Bronchial epithelial cell (primary cell): ENCODE measurements at regions not wholly inside any gene's neighbourhood (a gene's known extent, or its start where the extent isn't known, plus 50 kb on each side); places are given as distances from the start of the nearest gene placed in this dataset.
A peak's percentile ranks its signal among the peaks of the same experiment; 100 is the strongest.
"Not testable (repeated sequence)": the region's sequence is repeated elsewhere in the genome, so short reads cannot be mapped to it uniquely, and the experiment has no call there.

Source experiments
- DNase-seq: peaks from one replicate; pipeline ENCODE4 v3.0.0-alpha.2; 2010; ENCODE audit warnings: low read depth
- FAIRE-seq: peaks from 2 replicates; lab custom pipeline; 2011; peaks lifted over from hg19 to GRCh38; lab: Jason Lieb, UNC
- H3K27me3 ChIP-seq: 2 replicates; pipeline ENCODE4 v1.5.1; 2011; ENCODE audit warnings: low read length; ENCODE audit not compliant: control insufficient read depth, insufficient read depth
- H3K36me3 ChIP-seq: 2 replicates; pipeline ENCODE4 v1.5.1; 2011; ENCODE audit warnings: low read length; ENCODE audit not compliant: control insufficient read depth, insufficient read depth
- H3K4me3 ChIP-seq: 2 replicates; pipeline ENCODE4 v1.5.1; 2011; ENCODE audit warnings: mild to moderate bottlenecking, low read depth, low read length, control low read depth
- TF ChIP-seq, protein P1 (sequence below): IDR thresholded peaks from 2 replicates; pipeline ENCODE4 v1.5.1; 2011; ENCODE audit warnings: mild to moderate bottlenecking, moderate library complexity, low read length, control low read depth, inconsistent platforms; ENCODE audit not compliant: insufficient read depth, severe bottlenecking

DNA sequence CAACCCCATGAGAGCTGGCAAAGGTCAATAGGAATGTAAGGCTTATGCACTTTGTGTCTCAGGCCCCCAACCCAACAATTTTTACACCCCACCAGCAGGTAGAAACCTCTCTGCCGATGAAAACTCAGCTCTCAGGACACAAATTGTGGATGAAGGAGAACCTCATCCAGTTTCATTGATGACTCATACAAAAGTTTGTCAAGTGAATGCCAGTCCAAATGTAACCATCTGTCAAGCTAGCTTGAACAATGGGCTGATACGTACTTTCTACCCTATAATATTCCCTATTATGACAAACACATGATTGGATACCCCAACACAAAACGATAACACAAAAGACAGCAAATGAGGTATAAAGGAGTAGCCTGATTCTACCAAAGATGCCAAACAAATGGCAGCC, 321.2 kb upstream of the TMEFF2 start:
- TF ChIP-seq, protein P1, sequence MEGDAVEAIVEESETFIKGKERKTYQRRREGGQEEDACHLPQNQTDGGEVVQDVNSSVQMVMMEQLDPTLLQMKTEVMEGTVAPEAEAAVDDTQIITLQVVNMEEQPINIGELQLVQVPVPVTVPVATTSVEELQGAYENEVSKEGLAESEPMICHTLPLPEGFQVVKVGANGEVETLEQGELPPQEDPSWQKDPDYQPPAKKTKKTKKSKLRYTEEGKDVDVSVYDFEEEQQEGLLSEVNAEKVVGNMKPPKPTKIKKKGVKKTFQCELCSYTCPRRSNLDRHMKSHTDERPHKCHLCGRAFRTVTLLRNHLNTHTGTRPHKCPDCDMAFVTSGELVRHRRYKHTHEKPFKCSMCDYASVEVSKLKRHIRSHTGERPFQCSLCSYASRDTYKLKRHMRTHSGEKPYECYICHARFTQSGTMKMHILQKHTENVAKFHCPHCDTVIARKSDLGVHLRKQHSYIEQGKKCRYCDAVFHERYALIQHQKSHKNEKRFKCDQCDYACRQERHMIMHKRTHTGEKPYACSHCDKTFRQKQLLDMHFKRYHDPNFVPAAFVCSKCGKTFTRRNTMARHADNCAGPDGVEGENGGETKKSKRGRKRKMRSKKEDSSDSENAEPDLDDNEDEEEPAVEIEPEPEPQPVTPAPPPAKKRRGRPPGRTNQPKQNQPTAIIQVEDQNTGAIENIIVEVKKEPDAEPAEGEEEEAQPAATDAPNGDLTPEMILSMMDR, result no peak
- Histone ChIP-seq H3K27me3 (no peaks in the 10 kb centered on the region), H3K4me3 (no peak overlapping the region), H3K36me3 (no peaks in the 10 kb centered on the region)
- FAIRE-seq, result no peak
- no peak for DNase-seq

DNA sequence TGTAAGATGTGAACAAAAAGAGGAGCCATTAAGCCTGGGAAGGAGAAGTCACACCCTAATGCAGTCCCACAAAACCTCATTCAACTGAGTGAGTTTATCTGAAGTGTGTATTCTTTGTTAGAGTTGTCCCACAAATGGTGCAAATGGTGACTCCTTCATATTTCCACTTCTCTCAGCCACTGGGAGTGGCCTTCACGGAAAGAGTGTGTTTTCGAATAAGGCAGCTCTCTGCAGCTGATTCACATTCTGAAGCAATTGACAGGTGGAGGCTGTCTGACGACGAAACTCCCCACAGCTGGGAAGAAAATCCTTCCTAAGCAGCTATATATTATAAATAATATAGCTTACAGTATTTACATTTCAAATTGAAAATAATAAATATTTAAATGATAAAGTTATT, 318.8 kb upstream of the TMEFF2 start:
- no peak for DNase-seq
- H3K36me3 ChIP-seq, result no peaks in the 10 kb centered on the region
- TF ChIP-seq, protein P1, result no peak
- FAIRE-seq, result no peak
- H3K4me3 ChIP-seq, result no peak overlapping the region
- H3K27me3 ChIP-seq, result no peaks in the 10 kb centered on the region

DNA sequence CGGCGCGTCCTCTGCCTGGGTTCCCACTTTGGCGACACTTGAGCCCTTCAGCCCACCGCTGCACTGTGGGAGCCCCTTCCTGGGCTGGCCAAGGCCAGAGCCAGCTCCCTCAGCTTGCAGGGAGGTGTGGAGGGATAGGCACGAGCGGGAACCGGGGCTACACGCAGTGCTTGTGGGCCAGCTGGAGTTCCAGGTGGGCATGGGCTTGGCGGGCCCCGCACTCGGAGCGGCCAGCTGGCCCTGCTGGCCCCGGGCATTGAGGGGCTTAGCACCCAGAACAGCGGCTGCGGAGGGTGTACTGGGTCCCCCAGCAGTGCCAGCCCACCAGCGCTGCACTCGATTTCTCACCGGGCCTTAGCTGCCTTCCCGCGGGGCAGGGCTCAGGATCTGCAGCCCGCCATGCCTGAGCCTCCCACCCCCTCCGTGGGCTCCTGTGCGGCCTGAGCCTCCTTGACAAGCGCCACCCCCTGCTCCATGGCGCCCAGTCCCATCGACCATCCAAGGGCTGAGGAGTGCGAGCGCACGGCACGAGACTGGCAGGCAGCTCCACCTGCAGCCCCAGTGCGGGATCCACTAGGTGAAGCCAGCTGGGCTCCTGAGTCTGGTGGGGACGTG, 313.2 kb upstream of the TMEFF2 start:
- FAIRE-seq, H3K27me3 ChIP-seq, H3K4me3 ChIP-seq, DNase-seq, H3K36me3 ChIP-seq: not testable (repeated sequence)

DNA sequence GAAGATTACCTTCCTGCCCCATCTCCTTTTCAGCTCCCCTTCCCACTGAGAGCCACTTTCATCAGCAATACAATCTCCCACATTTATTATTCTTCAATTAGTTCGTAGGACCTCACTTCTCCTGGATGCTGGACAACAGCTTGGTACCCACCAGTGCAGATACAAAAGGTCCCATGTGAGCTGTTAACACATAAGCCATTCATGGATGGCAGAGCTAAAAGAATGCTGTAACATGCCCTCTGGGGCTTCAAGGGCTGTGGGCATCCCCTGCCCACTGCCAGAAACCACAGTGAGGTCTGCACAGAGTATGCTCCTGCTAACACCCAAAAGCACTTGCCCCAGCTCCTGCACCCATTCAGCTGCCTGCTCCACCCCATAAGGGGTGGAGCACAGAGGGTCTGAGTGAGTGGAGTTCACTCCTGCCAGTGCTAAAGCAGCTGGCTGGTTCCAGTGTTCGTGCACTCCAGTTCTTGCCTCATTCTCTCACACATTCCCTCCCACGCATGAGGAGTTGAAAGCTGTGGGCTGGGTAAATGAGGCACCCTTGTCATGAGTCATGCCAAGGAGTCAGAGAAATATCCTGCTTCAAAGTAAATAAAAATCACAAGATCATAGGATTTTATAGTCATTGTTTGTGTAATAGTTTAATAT, 305.9 kb upstream of the TMEFF2 start:
- DNase-seq, result peak; percentile 100
- TF ChIP-seq, protein P1, result no peak
- Histone ChIP-seq H3K27me3 (no peaks in the 10 kb centered on the region), H3K36me3 (no peaks in the 10 kb centered on the region), H3K4me3 (no peak overlapping the region)
- peak; percentile 86 for FAIRE-seq

DNA sequence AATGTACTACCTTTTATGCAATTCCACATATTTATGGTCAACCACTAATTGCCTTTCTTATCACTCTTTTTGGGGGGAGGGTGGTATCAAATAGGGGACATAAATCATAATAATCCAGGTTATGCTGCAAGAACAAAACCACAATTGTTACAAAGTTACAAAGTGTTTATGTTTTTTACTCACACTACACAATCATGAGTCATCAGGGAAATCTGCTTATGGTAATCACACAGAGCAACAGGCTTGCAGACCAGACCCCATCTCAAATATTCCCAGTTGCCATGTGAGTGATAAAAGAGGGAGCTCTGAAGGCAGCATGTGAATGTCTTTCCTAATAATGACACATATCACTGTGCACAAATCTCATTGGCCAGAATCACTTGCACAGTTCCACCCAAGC, 304.7 kb upstream of the TMEFF2 start:
- Histone ChIP-seq H3K27me3 (no peaks in the 10 kb centered on the region), H3K4me3 (no peak overlapping the region), H3K36me3 (no peaks in the 10 kb centered on the region)
- FAIRE-seq (no peak), DNase-seq (peak; percentile 77)
- TF ChIP-seq, protein P1, result no peak

DNA sequence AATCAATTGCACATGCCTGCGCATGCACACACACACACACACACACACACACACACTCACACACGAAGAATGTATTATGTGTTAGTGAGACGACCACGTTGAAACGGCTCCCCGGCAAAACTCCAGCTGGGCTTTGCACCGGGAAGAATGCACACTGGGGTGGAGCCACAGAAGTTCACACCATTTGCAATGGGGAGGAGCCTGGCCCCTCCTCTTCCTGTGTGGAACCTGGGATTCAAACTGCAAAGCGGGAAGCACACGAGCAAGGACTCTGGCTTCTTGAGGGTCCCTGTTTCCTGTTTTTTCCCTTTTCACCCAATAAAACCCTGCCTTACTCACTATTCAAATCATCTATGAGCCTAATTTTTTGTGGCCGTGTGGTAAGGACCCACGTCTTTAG, 304.0 kb upstream of the TMEFF2 start:
- TF ChIP-seq, protein P1, result no peak
- no peak for DNase-seq
- Histone ChIP-seq H3K36me3 (no peaks in the 10 kb centered on the region), H3K4me3 (no peak overlapping the region), H3K27me3 (no peaks in the 10 kb centered on the region)
- FAIRE-seq, result no peak

DNA sequence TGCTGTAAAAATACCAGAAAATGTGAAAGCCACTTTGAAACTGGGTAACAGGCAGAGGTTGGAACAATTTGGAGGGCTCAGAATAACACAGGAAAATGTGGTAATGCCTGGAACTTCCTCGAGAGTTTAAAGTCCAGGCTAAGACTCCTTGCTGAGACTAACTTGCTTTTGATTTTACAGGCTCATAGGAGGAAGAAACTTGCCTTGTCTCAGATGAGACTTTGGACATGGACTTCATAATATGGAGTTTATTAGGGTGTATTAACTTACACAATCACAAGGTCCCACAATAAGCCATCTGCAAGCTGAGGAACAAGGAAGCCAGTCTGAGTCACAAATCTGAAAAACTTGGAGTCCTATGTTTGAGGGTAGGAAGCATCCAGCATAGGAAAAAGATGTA, 293.4 kb upstream of the TMEFF2 start:
- not testable (repeated sequence) for H3K36me3 ChIP-seq, FAIRE-seq, H3K4me3 ChIP-seq, H3K27me3 ChIP-seq, DNase-seq
